ENCODE measurements at regions not wholly inside any gene's neighbourhood (a gene's known extent, or its start where the extent isn't known, plus 50 kb on each side); places are given as distances from the start of the nearest gene placed in this dataset.

GRCh38 chr2:240260664-240261063, 120.2 kb upstream of the OTOS start:
- TF ChIP-seq CTCF (IDR thresholded peaks at IDR 0.05; ENCODE audit: low read length) (no peak), EZH2 (optimal IDR thresholded peaks at IDR 0.05; ENCODE audit: low read depth, low read length) (no peak)
